GM19395 (cell line): ENCODE measurements at regions not wholly inside any gene's neighbourhood (a gene's known extent, or its start where the extent isn't known, plus 50 kb on each side); places are given as distances from the start of the nearest gene placed in this dataset.

Experiments used
- ATAC-seq: cut with Tn5 transposase; IDR thresholded peaks from one replicate; pipeline ENCODE4 v1.9.1; 2021; ENCODE audit warnings: mild to moderate bottlenecking, moderate library complexity; ENCODE audit not compliant: unreplicated experiment

- ATAC-seq, result no peak
These were observed 1391.1 kb downstream of the FSTL5 start for GRCh38 chr4:160772668-160773067.

DNA sequence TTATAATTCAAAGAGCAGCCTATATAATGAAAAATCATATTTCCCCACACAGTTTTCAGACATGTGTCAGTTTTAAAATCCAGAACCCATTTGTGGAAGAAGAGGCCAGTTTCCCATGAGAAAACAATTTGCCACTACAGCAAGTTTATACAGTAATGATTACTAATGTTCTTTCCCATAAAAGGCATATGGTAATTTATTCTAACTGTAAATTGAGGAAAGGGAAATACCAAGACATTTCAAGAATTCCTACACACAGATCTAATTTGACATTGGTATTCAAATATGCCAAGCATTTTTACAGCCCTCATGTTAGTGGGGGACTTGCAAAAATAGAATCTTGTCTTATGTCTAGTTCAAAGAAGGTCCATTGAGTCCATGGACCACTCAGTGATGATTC, 1368.6 kb downstream of the FSTL5 start:
- no peak for ATAC-seq

DNA sequence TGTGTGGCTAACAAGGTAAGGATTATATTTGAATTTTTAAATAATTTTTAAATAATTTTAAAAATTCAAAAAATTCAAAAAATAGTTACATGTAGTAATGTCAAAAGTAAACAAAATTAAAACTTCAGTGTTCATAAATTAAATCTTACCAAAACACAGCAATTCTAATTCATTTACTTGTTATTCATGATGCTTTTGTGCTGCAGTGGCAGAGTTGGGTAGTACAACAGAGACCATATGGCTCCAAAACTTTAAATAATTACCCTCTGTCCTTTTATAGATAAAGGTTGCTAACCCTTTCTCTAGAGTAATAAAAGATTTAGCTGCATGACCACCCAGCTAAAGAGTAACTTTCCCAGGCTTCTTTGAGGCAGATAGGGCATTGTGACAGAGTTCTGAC, 1355.6 kb downstream of the FSTL5 start:
- no peak for ATAC-seq

DNA sequence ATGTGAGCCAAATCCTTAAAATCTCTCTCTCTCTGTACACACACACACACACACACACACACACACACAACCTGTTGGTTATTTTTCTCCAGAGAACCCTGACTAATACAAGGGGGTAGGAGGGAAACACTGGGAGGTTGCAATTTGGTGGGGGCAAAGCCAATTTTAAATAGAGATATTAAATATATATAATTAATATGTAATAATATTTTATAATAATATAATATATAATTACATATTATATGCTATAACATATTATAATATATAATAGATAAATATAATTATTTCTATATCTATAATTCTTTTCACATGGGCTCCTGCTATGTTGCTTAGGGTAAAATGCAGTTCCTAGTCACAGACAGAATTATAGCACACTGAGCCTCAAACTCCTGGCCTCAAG, 1354.2 kb downstream of the FSTL5 start:
- no peak for ATAC-seq

DNA sequence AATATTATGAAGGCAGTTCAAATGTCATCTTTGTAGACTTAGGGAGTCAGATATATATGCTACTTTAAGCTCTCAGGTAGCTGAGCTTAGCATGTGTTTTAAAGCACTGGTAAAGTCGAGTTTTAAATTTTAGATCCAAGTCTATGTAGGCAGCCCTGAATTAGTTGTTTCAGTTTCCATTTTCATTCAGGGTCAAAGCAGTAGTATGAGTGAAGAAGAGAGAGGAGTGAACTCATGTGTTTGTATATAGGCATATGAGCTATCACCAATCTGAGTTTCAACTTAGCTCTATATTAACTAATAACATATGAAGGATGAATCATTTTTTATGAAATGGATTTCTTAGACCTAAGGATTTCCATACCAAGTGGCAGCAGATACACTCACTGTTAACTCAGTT, 1353.4 kb downstream of the FSTL5 start:
- no peak for ATAC-seq

- no peak for ATAC-seq
These were observed 1352.9 kb downstream of the FSTL5 start for GRCh38 chr4:160810941-160811340.

DNA sequence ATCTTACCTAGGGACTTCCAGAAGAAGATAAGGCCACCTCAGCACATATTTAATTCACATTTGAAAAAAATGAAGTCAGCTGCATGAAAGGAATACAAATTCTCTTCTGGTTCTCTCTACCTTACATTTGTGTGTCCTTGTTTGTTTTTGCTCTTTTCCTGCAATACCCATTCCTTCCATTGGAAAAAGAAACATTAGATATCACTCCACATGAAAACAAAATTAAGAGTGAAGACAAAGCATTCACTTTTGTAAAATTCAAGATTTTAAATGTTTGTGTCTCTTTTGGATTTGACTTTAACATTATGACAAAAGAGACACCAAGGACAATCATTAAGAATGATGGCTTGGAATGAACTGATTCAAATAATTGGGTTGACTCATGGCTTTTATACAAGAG, 1351.8 kb downstream of the FSTL5 start:
- no peak for ATAC-seq

- ATAC-seq, result no peak
These were observed 1349.1 kb downstream of the FSTL5 start for GRCh38 chr4:160814726-160815125.

GRCh38 chr4:160818571-160818970, 1345.2 kb downstream of the FSTL5 start:
- ATAC-seq, result no peak

DNA sequence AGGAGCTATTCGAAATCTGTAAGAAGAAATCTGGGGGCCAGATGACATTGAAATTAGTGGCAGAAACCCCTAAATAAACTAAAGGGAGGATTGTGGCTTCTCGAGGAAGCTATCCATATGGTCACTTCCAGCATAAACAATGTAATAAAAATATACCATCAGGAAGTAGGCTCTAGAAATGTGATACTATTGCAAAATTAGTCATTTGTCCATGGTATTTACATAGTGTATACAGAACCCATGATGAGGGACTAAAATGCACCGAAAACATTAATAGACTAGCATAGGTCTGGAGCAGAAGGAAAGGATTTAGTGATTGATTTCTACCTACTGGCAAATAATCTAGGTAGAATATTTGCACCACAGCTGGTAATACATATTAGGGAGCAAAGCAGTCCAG, 1344.0 kb downstream of the FSTL5 start:
- no peak for ATAC-seq

- no peak for ATAC-seq
These were observed 1339.3 kb downstream of the FSTL5 start for GRCh38 chr4:160824481-160824880.

DNA sequence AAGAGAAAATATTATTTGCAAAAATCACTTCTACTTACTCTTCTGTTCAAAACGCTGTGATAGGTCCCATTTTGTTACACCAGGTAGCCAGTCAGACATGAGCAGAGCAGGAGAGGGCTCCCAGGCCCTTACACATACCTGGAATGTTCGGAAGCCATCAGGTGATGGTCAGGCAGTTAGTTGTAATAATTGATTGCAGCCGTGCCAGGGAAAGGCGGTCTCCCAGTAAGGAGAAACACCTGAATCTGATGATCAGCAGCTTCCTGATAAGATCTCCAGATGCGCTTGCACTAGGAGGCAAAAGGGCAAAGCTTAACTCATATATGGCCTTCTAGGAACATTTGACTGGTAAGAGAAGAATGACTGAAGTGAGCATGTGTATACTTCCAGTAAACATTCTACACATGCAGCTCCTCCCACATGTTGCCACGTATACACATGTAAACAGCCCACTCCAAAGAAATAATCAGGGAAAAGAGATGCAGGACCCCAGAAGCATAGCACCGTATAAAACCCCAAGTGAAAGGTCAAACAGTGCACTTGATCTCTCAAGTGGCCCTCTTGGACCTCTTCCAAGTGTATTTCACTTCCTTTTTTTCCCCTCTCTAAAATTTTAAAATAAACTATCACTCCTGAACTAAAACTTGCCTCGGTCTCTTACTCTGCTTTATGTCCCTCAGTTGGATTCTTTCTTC, 1338.0 kb downstream of the FSTL5 start:
- ATAC-seq, result no peak

- no peak for ATAC-seq
These were observed 1337.5 kb downstream of the FSTL5 start for GRCh38 chr4:160826339-160826679.

DNA sequence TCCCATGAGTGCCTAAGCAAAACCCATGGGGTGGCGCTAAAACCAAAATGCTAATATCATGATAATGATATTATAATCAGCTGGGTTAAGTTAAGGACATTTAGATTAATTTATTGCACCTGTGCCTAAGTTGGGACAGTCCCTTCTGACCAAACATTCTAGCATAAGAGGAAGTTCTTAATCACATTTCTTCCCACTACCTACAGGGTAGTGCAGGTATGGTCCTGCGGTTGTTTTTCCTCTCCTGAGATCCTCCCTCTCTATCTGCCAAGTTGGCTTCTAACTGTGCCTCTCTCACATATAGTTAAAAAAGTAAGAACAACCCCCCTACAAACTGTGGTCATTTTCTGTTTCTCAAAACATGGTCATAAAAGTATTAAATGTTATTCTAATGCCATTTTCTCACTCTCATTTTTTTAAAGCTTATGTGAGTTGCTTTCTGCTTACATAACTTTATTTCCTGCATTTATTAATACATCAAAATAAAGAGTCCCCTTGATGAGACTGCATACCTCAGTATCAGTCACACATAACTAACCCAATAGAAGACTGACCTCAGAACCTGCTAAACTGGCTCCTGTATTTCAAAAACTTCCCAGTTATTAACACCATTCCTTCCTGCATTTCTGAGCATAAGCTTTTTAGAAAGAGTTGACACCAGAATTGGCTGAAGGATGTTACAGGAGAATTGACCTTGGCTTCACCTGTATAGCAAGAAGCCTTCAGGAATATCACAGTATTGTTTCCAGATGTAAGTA, 1332.5 kb downstream of the FSTL5 start:
- no peak for ATAC-seq

DNA sequence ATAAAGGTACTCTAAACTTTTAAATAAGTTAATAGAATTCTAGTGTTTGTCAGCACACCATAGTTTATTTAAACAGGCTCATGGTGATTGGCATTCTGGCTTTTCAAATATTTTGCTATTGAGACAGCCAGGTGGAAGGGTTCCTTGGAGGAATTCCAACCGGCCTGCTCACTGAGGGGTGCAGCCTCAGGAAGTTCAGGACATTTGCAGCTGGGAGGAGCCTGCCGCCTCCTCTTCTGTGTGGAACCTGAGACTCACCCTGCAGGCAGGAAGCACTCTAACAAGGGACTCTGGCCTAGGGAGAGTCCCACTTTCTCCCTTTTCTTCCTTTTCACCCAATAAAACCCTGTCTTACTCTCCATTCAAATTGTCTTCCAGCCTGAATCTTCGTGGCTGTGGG, 1328.0 kb downstream of the FSTL5 start:
- no peak for ATAC-seq

DNA sequence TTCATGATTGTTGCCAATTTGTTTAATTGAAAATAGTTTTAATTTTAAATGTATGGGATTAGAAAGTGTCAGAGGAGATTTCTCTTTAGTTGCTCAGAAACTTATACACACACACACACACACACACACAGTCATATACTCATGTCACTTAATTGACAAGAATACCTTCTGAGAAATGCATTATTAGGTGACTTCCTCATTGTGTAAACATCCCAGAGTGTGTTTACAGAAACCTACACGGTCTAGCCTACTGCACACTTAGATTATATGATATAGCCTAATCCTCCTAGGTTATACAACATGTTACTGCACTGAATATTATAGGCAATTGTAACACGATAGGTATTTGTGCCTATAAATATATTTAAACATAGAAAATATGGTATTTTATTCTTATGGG, 1327.4 kb downstream of the FSTL5 start:
- ATAC-seq, result no peak

- no peak for ATAC-seq
These were observed 1317.7 kb downstream of the FSTL5 start for GRCh38 chr4:160846121-160846520.

DNA sequence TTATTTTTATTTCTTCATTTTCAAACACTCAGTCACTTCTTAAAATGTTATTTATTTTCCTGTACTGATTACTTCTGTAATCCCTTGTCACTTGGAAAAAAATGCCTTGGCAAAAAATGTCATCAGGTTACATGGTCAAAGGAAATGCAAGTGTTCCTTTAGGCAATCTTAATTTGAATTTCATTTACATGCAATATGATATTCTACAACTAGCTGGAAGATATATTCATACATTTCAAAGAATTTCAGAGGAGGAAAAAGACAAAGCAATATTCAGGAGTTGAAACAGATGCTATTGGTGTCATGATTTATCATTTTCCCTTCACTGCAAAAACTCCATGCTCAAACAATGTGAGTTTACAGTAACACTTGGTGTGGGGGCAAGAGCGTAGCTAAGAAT, 1316.6 kb downstream of the FSTL5 start:
- no peak for ATAC-seq

- no peak for ATAC-seq
These were observed 1315.3 kb downstream of the FSTL5 start for GRCh38 chr4:160848489-160848888.

DNA sequence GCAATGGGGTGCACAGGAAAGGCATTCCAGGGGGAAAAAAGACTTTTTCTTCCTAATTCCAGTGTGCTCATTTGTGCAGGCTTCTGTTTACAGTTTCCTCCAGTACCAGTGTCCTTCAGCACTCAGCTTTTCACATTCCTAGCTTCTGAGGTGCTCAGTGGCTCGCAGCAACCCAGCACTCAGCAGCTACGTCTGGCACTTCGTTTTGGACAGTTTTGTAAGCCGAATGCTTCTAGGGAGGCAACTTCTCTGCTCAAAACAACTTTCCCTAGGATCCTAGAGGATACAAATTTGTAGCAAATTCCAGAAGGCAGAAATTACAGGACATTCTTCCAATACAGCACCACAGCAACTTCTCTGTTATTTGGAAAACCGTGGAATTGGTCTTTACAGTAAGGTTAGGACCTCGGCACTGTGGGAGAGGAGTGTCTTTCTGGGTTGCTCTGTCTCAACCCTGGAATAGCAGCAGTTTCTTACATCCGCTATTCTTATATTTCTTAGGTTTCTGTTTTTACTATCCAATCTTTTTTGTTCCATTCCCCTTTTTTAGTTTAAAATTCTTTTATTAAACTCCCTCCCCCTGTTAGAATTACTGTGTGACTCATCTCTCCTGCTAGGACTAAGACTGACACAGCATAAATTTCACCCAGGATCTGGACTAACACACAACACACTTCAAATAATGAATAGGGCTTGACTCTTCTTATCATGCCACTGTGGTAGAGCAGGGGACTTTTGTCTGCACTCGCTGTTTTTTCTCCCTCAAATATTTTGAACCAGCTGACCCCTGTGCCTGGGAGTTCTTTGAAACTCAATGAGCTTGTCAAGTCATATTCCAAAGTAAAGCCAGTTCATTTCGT, 1314.7 kb downstream of the FSTL5 start:
- ATAC-seq, result no peak

DNA sequence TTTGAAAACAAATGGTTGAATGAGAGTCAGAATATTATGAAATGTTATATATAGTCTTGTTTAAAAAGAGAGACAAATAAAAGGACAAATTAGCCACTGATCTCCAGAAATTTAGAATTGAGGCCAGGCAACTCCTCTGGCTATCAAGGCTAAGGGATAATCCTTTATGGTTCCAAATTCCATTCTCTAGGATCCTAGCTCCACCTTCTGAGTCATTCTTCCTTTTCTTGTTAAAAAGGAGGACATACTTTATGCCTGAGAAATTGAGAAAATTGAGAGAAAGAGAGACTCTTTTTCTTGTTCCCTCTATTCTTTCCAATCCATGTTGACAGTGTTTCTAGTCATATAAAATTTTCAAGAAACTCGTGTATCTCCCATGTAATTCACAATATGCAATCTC, 1299.5 kb downstream of the FSTL5 start:
- no peak for ATAC-seq

DNA sequence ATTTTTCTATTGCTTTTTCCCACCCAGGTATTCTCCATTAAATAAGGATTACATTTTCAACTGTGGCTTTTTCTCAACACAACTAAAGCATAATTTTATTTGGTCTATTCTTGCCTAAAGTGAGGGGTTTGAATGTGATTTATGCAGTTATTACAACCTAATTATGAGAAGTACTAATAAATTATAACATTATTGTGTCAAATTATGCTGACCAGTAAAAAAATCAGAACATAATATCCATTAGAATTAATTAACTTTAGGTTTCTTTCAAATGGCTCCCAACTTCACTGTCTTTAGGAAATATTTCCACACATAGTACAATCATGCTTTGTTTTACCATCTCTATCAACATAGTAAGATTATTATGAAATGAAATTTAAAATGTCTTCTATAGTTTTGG, 1293.9 kb downstream of the FSTL5 start:
- no peak for ATAC-seq
